NCI-H2029 treated with DMSO at 0.1 percent for 48 hours (cell line): ENCODE measurements at regions not wholly inside any gene's neighbourhood (a gene's known extent, or its start where the extent isn't known, plus 50 kb on each side); places are given as distances from the start of the nearest gene placed in this dataset.

ENCODE experiments used
- DNase-seq: peaks from one replicate; lab custom pipeline; 2025; lab: John Stamatoyannopoulos, UW

DNA sequence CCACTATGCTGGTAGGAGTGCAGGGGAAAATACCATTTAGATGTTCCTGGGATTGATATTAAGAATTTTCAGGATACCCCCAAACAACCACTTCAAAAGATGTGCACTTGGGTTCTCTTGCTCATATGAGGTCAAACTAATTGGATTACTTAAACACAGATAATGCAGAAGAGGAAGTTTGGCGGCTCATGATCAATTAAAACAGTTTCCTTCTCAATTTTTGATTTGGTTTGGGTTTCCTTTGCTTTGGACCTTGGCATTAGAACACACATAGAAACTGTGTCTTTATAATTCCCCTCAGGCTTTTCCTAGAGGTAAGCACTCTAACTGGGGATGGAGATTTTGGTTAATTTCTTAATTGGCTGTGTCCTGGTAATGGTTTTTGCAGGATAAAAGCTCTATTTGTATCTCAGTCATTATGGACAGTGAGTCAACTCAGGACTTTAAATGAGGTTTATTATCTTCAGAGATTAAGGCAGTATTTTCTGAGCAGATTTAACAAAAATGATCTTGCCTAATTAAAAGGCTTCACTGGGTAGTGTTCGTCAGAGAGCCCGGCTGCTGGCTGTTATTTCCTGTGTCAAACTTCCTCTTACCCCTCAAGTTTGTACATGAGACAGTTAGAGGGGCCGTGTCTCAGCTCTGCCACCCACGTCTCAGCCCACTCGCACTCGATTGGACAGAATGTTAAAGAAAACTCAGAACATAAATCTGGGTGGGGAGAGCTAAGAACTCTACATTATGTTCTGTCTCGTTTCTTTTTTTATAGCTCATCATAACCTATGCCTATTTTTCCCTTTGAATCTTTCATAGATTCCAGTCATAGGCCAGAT, 50.3 kb upstream of the PREP start:
- no peak for DNase-seq
